ENCODE measurements at regions not wholly inside any gene's neighbourhood (a gene's known extent, or its start where the extent isn't known, plus 50 kb on each side); places are given as distances from the start of the nearest gene placed in this dataset.

DNA sequence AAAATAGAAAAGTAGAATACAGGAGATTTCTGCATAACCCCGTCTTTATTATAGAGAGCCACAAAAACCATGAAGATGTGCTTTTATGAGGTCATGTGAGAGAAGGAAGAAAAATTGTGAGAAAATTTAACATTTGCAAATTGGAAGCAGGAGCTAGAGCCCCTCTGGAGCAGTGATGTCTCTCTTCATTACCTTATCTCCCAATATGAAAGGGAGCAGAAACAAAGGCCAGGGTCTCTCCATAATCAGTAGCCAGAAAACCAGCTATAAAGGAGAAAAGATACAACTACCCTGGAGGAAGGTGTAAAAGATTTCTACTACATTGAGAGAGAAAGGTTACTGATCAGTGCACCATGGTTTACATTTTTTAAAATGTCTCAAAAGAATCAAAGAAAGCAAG lies 53.2 kb upstream of the ITGA1 start:
- no peak for DNase-seq

DNA sequence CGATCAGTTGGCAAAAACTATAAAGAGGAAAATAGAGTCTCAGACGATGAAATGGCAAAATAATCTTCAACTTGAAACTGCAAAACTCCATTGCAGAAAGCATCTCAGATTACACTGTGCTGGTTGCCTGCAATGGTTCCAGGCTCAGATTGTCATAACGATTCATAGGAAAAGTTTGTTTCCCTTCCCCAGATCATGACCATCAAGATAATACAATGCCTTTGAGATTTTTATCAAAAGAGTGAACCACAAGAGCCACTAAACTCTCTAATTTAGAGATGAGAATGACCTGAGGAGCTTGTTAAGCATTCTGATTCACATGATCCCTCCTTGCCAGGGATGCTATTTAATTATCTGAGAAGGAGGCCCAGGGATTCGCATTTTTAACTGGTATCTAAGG lies 52.6 kb upstream of the ITGA1 start:
- DNase-seq: no peak

Measured in NCI-H345 (cell line).